ENCODE measurements at regions not wholly inside any gene's neighbourhood (a gene's known extent, or its start where the extent isn't known, plus 50 kb on each side); places are given as distances from the start of the nearest gene placed in this dataset.
"Not testable (repeated sequence)": the region's sequence is repeated elsewhere in the genome, so short reads cannot be mapped to it uniquely, and the experiment has no call there.

DNA sequence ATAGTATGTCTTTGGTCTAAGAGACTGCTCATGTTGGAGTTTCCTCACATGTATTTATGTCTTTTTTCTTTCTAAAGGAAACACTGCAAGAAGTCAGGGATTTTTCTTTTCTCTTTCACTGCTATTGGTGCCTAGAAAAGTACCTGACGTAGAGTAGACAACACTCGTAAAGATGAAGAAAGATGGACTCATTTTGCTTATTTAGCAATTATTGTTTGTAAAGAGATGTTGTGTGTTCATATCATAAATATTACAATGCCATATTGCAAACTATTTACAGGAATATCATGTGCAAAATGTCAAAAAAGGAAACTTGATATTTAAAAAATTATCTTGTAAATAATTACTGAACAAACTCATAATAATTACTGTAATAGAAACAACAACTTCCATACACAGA lies 2711.5 kb upstream of the PCDH20 start:
- ATAC-seq (no peak), FAIRE-seq (no peak), DNase-seq (no peak)
- intact Hi-C loops (cut with DNase I): no loop called here
- Histone ChIP-seq H3K4me1 (no peaks in the 10 kb centered on the region), H3K36me3 (no peaks in the 10 kb centered on the region), H3K9me3 (no peaks in the 10 kb centered on the region), H3K27me3 (no peaks in the 10 kb centered on the region), H3K4me3 (no peak overlapping the region), H3K27ac (no peak overlapping the region)
- 53 to 74% methylated on average over 2 of the region's 2 CpGs for WGBS, 2 donors
- TF ChIP-seq, protein P1, sequence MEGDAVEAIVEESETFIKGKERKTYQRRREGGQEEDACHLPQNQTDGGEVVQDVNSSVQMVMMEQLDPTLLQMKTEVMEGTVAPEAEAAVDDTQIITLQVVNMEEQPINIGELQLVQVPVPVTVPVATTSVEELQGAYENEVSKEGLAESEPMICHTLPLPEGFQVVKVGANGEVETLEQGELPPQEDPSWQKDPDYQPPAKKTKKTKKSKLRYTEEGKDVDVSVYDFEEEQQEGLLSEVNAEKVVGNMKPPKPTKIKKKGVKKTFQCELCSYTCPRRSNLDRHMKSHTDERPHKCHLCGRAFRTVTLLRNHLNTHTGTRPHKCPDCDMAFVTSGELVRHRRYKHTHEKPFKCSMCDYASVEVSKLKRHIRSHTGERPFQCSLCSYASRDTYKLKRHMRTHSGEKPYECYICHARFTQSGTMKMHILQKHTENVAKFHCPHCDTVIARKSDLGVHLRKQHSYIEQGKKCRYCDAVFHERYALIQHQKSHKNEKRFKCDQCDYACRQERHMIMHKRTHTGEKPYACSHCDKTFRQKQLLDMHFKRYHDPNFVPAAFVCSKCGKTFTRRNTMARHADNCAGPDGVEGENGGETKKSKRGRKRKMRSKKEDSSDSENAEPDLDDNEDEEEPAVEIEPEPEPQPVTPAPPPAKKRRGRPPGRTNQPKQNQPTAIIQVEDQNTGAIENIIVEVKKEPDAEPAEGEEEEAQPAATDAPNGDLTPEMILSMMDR (IDR thresholded peaks at IDR 0.05): no peak

DNA sequence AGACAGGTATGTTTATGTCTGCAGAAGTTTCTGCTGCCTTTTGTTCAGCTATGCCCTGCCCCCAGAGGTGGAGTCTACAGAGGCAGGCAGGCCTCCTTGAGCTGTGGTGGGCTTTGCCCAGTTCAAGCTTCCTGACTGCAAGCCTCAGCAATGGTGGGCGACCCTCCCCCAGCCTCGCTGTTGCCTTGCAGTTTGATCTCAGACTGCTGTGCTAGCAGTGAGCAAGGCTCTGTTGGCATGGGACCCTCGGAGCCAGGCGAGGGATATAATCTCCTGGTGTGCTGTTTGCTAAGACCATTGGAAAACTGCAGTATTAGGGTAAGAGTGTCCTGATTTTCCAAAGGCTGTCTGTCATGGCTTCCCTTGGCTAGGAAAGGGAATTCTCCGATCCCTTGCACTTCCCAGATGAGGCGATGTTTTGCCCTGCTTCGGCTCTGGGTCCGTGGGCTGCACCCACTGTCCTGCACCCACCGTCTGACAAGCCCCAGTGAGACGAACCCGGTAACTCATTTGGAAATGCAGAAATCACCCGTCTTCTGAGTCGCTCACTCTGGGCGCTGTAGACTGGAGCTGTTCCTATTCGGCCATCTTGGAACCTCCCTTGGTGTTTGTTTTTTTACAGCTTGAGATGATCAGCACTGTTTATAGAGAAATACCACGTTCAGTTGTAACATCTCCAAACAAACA lies 2705.5 kb upstream of the PCDH20 start:
- DNase-seq: peak in 1 of 6 donors; percentile 30
- H3K4me1 ChIP-seq; H3K36me3 ChIP-seq; H3K27ac ChIP-seq; H3K4me3 ChIP-seq; FAIRE-seq; ATAC-seq; intact Hi-C loops (cut with DNase I); H3K9me3 ChIP-seq; H3K27me3 ChIP-seq: not testable (repeated sequence)
- 70 to 83% methylated on average over 16 of the region's 16 CpGs for WGBS, 2 donors

DNA sequence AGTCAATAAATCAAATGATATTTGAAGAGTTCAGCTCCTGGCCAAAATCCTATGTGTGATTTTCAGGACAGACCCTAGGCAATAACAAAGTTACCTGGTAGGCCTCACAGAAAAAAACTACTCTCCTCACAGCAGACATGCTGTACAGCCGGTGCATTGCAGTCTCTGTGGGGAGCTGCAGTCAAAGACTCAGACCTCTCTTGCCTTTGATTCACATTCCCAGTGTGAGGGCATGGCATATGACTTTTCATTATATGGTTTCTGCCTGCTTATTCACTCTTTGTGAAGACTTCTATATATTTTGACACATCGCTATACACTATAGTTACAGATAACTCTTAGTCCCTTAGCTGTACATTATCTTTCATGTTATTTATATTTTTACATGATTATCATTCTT lies 2684.3 kb upstream of the PCDH20 start:
- FAIRE-seq: no peak
- WGBS, 2 donors: 57 to 66% methylated on average over 2 of the region's 2 CpGs
- ATAC-seq: no peak

DNA sequence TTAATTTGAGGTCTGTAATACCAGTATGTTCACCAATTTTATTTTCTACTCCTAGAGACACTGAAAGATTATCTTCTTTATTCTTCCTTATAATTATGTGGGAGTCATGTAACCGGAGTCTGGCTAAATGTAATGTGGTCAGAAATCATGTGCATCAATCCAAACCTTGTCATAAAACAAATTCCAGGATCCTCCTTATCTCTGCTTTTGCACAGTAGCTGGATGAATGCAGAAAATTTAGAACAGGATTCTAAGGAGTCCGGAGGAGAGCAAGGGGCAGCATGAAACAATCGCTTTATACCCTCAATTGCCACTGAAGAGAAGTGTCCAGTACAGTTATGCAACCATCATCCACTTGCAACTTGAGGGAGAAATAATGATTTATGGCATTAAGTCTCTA lies 2674.7 kb upstream of the PCDH20 start:
- no peak overlapping the region for H3K4me3 ChIP-seq
- TF ChIP-seq, protein P1 (IDR thresholded peaks at IDR 0.05): no peak
- 55 to 77% methylated on average over 3 of the region's 3 CpGs for WGBS, 2 donors
- no peak overlapping the region for H3K27ac ChIP-seq
- DNase-seq: no peak
- H3K36me3 ChIP-seq: no peaks in the 10 kb centered on the region
- H3K4me1 ChIP-seq: no peaks in the 10 kb centered on the region
- no peak for ATAC-seq
- intact Hi-C loops (cut with DNase I): no loop called here
- no peaks in the 10 kb centered on the region for H3K9me3 ChIP-seq
- H3K27me3 ChIP-seq: no peaks in the 10 kb centered on the region
- no peak for FAIRE-seq

More for the DNA sequence above, 2684.3 kb upstream of the PCDH20 start:
- H3K27ac ChIP-seq: no peak overlapping the region
- no peaks in the 10 kb centered on the region for H3K4me1 ChIP-seq
- no peaks in the 10 kb centered on the region for H3K27me3 ChIP-seq
- intact Hi-C loops (cut with DNase I): no loop called here
- no peak overlapping the region for H3K4me3 ChIP-seq
- H3K36me3 ChIP-seq: no peaks in the 10 kb centered on the region
- no peak for DNase-seq
- TF ChIP-seq, protein P1 (IDR thresholded peaks at IDR 0.05): no peak
- no peaks in the 10 kb centered on the region for H3K9me3 ChIP-seq

DNA sequence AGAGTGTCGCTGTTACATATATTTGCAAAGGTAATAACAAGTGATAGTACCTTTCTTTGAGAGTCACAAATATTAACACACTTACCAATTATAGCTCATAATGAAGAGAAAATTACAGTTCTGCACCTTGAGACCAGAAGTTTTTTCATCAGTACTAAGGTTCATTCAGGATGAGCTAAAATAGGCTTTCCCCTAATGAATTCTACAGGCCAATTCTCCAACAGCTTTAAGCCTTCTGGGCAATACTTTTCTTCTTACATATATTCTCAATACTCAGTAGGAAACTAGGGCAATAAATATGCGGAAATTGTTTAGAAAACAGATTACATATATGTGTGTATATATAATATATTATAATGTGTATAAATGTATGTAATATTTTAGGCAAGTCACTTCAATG lies 2672.8 kb upstream of the PCDH20 start:
- no peaks in the 10 kb centered on the region for H3K36me3 ChIP-seq
- WGBS, 2 donors: 63 to 73% methylated on average over 2 of the region's 2 CpGs
- FAIRE-seq (no peak), ATAC-seq (no peak), DNase-seq (no peak)
- H3K4me3 ChIP-seq: no peak overlapping the region
- TF ChIP-seq, protein P1 (IDR thresholded peaks at IDR 0.05): no peak
- intact Hi-C loops (cut with DNase I): no loop called here
- H3K4me1 ChIP-seq: no peaks in the 10 kb centered on the region
- H3K9me3 ChIP-seq: peaks cover 0 to 3% (median 0%) of the 10 kb centered on the region in 4 donors
- H3K27me3 ChIP-seq: no peaks in the 10 kb centered on the region
- H3K27ac ChIP-seq: no peak overlapping the region

All from pancreas (tissue), 10 donors.